ENCODE measurements at regions not wholly inside any gene's neighbourhood (a gene's known extent, or its start where the extent isn't known, plus 50 kb on each side); places are given as distances from the start of the nearest gene placed in this dataset.

DNA sequence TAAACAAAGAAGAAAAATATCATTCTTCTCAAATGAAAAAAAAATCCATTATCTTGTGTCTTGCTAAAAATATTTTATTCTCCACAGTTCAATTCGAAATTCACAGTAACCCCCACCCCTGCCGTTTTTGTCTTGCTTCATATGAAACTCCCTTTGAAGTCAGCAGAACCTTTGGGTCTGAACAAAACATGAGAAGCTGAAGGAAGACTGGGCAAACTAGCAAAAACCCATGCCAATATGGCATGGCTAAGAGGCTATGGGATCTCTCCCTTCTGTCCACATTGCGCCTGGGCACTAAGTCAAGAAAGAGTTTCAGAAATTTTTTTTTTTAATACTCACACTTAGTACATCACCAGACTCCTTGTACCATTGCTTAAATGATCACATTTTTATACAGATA, 136.0 kb upstream of the SMIM31 start:
- TF ChIP-seq, protein P1, sequence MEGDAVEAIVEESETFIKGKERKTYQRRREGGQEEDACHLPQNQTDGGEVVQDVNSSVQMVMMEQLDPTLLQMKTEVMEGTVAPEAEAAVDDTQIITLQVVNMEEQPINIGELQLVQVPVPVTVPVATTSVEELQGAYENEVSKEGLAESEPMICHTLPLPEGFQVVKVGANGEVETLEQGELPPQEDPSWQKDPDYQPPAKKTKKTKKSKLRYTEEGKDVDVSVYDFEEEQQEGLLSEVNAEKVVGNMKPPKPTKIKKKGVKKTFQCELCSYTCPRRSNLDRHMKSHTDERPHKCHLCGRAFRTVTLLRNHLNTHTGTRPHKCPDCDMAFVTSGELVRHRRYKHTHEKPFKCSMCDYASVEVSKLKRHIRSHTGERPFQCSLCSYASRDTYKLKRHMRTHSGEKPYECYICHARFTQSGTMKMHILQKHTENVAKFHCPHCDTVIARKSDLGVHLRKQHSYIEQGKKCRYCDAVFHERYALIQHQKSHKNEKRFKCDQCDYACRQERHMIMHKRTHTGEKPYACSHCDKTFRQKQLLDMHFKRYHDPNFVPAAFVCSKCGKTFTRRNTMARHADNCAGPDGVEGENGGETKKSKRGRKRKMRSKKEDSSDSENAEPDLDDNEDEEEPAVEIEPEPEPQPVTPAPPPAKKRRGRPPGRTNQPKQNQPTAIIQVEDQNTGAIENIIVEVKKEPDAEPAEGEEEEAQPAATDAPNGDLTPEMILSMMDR (conservative IDR thresholded peaks at IDR 0.05; ENCODE audit: low read length): no peak
- TF ChIP-seq EZH2phosphoT487 (IDR thresholded peaks at IDR 0.05; ENCODE audit: borderline replicate concordance, low read depth, low read length): no peak

All from OCI-LY7 (cell line).